Prostate gland (tissue), 2 donors: ENCODE measurements at regions not wholly inside any gene's neighbourhood (a gene's known extent, or its start where the extent isn't known, plus 50 kb on each side); places are given as distances from the start of the nearest gene placed in this dataset.

Source experiments
- DNase-seq: peaks from one replicate; pipeline ENCODE4 v3.0.0-alpha.2; 2019; ENCODE audit warnings: low spot score
- H3K27ac ChIP-seq, 2 donors: fragments of 200-600 bp; sonication (generic); 2 replicates each; pipeline ENCODE4 v1.5.1; 2017 to 2019
- H3K27me3 ChIP-seq: fragments of 200-600 bp; sonication (generic); replicated peaks from 2 replicates; pipeline ENCODE4 v1.5.1; 2019; ENCODE audit not compliant: insufficient read depth
- H3K36me3 ChIP-seq, 2 donors: fragments of 200-600 bp; sonication (generic); 1 replicate in 1 of 2; 2 replicates in 1 of 2; pipeline versions ENCODE4 v1.5.1 to v1.8.1; 2017 to 2019
- H3K4me1 ChIP-seq: fragments of 200-600 bp; sonication (generic); replicated peaks from 2 replicates; pipeline ENCODE4 v1.5.1; 2019
- H3K4me3 ChIP-seq, 2 donors: fragments of 200-600 bp; sonication (generic); 2 replicates each; pipeline ENCODE4 v1.5.1; 2017 to 2019
- H3K9me3 ChIP-seq: fragments of 200-600 bp; sonication (generic); 2 replicates; pipeline ENCODE4 v1.5.1; 2017
- POLR2A ChIP-seq: fragments of 450-650 bp; IDR thresholded peaks from one replicate; pipeline ENCODE4 v1.6.1; 2016; ENCODE audit warnings: antibody characterized with exemption, mild to moderate bottlenecking
- POLR2AphosphoS5 ChIP-seq: sonication (generic); formaldehyde crosslinking; IDR thresholded peaks from one replicate; pipeline ENCODE4 v1.6.1; 2017; ENCODE audit warnings: antibody characterized with exemption
- WGBS: methylation state at CpG from one replicate; pipeline ENCODE4 v1.1.5; 2018; 5-methylcytosine and 5-hydroxymethylcytosine counted together
- intact Hi-C: fragments of 100-400 bp; cut with DNase I; formaldehyde crosslinking; loops from one replicate; pipeline ENCODE4 v1.14.2; 2022
- TF ChIP-seq, protein P1 (sequence below), 4 experiments: fragments of 200-600 bp in 2 of 4; fragments of 450-650 bp in 2 of 4; sonication (generic) in 2 of 4; IDR thresholded peaks; 1 replicate in 3 of 4; 2 replicates in 1 of 4; pipeline ENCODE4 v1.5.1; 2016 to 2019; ENCODE audit warnings: antibody characterized with exemption in 4 of 4, mild to moderate bottlenecking in 2 of 4, moderate library complexity in 2 of 4

DNA sequence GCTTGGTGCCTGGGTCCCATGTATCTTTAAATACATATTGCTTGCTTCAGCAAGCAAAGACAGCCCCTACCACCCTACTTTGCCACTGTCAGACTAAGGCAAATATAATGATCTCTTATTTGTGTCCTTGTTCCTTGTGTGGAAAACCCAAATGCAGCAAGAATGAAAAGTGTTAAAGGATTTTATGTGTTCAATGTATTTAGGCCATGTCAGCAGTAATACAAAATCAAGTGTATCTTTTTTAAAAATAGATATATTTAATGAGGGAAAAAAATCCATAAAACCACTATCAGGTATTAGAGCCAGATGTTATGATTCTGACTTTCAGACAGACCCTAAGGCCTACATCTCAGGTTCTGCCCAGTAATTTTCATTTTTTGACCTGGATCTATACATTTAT is 374.5 kb downstream of the SEC14L1 start:
- Histone ChIP-seq H3K27ac (no peak overlapping the region), H3K4me3 (no peak overlapping the region), H3K27me3 (no peaks in the 10 kb centered on the region), H3K9me3 (no peaks in the 10 kb centered on the region), H3K4me1 (no peaks in the 10 kb centered on the region), H3K36me3 (no peaks in the 10 kb centered on the region)
- no peak for TF ChIP-seq POLR2AphosphoS5
- TF ChIP-seq POLR2A = no peak
- TF ChIP-seq, protein P1, sequence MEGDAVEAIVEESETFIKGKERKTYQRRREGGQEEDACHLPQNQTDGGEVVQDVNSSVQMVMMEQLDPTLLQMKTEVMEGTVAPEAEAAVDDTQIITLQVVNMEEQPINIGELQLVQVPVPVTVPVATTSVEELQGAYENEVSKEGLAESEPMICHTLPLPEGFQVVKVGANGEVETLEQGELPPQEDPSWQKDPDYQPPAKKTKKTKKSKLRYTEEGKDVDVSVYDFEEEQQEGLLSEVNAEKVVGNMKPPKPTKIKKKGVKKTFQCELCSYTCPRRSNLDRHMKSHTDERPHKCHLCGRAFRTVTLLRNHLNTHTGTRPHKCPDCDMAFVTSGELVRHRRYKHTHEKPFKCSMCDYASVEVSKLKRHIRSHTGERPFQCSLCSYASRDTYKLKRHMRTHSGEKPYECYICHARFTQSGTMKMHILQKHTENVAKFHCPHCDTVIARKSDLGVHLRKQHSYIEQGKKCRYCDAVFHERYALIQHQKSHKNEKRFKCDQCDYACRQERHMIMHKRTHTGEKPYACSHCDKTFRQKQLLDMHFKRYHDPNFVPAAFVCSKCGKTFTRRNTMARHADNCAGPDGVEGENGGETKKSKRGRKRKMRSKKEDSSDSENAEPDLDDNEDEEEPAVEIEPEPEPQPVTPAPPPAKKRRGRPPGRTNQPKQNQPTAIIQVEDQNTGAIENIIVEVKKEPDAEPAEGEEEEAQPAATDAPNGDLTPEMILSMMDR (IDR thresholded peaks at IDR 0.05) = no peak
- intact Hi-C loops = no loop called here
- no peak for DNase-seq

DNA sequence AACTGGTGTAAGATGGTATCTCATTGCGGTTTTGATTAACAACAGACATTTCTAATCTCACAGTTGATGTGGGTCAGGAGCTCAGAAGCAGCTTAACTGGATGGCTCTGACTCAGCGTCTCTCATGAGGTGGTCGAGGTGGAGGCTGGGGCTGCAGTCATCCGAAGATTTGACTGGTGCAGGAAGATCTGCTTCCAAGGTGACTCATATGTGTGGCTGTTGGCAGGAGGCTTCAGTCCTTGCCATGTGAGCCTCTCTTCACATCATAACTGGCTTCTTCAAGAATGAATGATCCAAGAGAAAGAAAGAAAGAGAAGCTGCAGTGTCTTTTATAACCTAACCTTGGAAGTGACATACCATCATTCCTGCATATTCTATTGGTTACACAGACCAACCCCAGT is 376.1 kb downstream of the SEC14L1 start:
- Histone ChIP-seq H3K9me3 (no peaks in the 10 kb centered on the region), H3K27ac (no peak overlapping the region), H3K4me1 (no peaks in the 10 kb centered on the region), H3K36me3 (no peaks in the 10 kb centered on the region), H3K4me3 (no peak overlapping the region), H3K27me3 (no peaks in the 10 kb centered on the region)
- DNase-seq = no peak
- intact Hi-C loops = no loop called here
- TF ChIP-seq POLR2AphosphoS5 (no peak), POLR2A (no peak)
- TF ChIP-seq, protein P1 (IDR thresholded peaks at IDR 0.05) = no peak
- 90% methylated on average over 4 of the region's 4 CpGs for WGBS

DNA sequence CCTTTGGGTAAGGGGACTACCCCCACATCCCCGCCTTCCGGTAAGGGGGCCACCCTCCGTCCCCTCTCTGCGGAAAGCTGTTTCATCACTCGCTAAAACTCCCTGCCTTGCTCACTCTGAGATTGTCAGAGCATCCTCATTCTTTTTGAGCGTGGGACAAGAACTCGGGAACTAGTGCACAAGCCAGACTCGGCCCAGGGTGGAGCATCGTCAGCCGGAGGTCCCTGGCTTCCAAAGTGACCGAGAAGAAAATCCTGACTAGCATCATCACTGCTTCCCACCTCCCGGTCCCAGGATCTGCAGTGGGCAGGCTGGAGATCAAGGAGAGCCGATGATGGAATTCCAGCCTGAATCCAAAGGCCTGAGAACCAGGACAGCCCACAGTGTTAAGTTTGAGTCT is 380.3 kb downstream of the SEC14L1 start:
- H3K9me3 ChIP-seq = no peaks in the 10 kb centered on the region
- H3K27me3 ChIP-seq = no peaks in the 10 kb centered on the region
- intact Hi-C loops = no loop called here
- WGBS = 96% methylated on average over 13 of the region's 13 CpGs
- DNase-seq = no peak
- no peak overlapping the region for H3K4me3 ChIP-seq
- TF ChIP-seq, protein P1 (IDR thresholded peaks at IDR 0.05) = no peak
- TF ChIP-seq POLR2AphosphoS5 = no peak
- TF ChIP-seq POLR2A = no peak
- H3K27ac ChIP-seq = no peak overlapping the region
- H3K4me1 ChIP-seq = no peaks in the 10 kb centered on the region
- no peaks in the 10 kb centered on the region for H3K36me3 ChIP-seq

DNA sequence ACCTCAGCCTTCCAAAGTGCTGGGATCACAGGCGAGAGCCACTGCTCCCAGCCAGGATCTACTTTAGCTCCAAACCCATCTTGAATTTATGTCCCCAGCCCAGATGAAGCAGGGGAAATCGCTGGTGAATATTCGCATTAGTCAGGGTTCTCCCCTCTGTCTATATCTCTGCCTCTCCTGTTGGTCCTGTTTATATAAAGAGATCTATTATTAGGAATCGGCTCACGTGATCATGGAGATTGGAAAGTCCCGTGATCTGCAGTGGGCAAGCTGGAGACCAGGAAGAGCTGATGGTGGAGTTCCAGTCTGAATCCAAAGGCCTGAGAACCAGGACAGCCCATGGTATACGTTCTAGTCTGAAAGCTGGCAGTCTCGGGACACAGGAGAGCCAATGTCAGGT is 382.8 kb downstream of the SEC14L1 start:
- intact Hi-C loops = no loop called here
- no peak for DNase-seq

DNA sequence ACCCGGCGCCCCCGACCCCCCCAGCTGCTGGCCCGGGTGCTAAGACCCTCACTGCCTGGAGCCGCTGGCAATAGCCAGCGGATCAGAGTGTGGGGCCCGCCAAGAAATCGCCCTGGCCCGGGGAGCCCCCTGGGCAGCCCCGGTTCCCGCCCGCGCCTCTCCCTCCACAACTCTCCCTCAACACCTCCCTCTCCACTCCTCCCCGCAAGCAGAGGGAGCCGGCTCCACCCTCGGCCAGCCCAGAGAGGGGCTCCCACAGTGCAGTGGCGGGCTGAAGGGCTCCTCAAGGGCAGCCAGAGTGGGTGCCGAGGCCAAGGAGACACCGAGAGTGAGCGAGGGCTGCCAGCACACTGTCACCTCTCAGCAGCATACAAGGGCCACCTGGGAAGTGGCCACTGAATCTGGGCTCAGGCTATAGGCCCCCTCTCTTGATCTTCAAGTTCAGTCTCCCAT is 385.5 kb downstream of the SEC14L1 start:
- Histone ChIP-seq H3K4me3 (no peak overlapping the region), H3K9me3 (no peaks in the 10 kb centered on the region), H3K27ac (no peak overlapping the region), H3K27me3 (peaks cover 4% of the 10 kb centered on the region), H3K36me3 (no peaks in the 10 kb centered on the region), H3K4me1 (no peaks in the 10 kb centered on the region)
- intact Hi-C loops = no loop called here
- no peak for DNase-seq
- TF ChIP-seq, protein P1 (IDR thresholded peaks at IDR 0.05) = no peak
- TF ChIP-seq POLR2A (no peak), POLR2AphosphoS5 (no peak)
- 91% methylated on average over 10 of the region's 20 CpGs for WGBS

More for the DNA sequence above, 382.8 kb downstream of the SEC14L1 start:
- no peaks in the 10 kb centered on the region for H3K4me1 ChIP-seq
- TF ChIP-seq POLR2A (no peak), POLR2AphosphoS5 (no peak)
- TF ChIP-seq, protein P1 (IDR thresholded peaks at IDR 0.05) = no peak
- no peak overlapping the region for H3K4me3 ChIP-seq
- no peaks in the 10 kb centered on the region for H3K9me3 ChIP-seq
- H3K27ac ChIP-seq = no peak overlapping the region
- H3K36me3 ChIP-seq = no peaks in the 10 kb centered on the region
- WGBS = 94% methylated on average over 8 of the region's 8 CpGs
- H3K27me3 ChIP-seq = peaks cover 4% of the 10 kb centered on the region
